Liver (tissue), 7 donors: ENCODE measurements at regions not wholly inside any gene's neighbourhood (a gene's known extent, or its start where the extent isn't known, plus 50 kb on each side); places are given as distances from the start of the nearest gene placed in this dataset.

ENCODE experiments used
- DNase-seq: peaks from one replicate; pipeline ENCODE4 v3.0.0-alpha.2; 2017; ENCODE audit warnings: low spot score
- H3K27ac ChIP-seq, 2 donors: one replicate each; pipeline ENCODE4 v1.7.0; 2013; ENCODE audit warnings: inconsistent platforms in 2 of 2, low read length in 2 of 2, control low read depth in 1 of 2, low read depth in 1 of 2, mild to moderate bottlenecking in 1 of 2
- H3K27me3 ChIP-seq, 4 donors: one replicate each; pipeline versions ENCODE4 v1.6.1 to v1.7.0; 2013; ENCODE audit warnings: low read length in 3 of 4, inconsistent platforms in 1 of 4, mild to moderate bottlenecking in 1 of 4, moderate library complexity in 1 of 4; ENCODE audit not compliant: control insufficient read depth in 4 of 4, insufficient read depth in 4 of 4
- H3K36me3 ChIP-seq, 4 donors: one replicate each; pipeline versions ENCODE4 v1.6.1 to v1.7.0; 2013; ENCODE audit warnings: low read length in 3 of 4, mild to moderate bottlenecking in 3 of 4, low read depth in 1 of 4, moderate library complexity in 1 of 4; ENCODE audit not compliant: control insufficient read depth in 4 of 4, insufficient read depth in 3 of 4
- H3K4me1 ChIP-seq, 4 donors: one replicate each; pipeline versions ENCODE4 v1.6.1 to v1.7.0; 2013; ENCODE audit warnings: low read length in 3 of 4, mild to moderate bottlenecking in 3 of 4, moderate library complexity in 1 of 4; ENCODE audit not compliant: control insufficient read depth in 4 of 4, insufficient read depth in 4 of 4
- H3K4me3 ChIP-seq, 3 donors: one replicate each; pipeline versions ENCODE4 v1.6.1 to v1.7.0; 2013; ENCODE audit warnings: low read length in 3 of 3, control low read depth in 1 of 3, low read depth in 1 of 3, mild to moderate bottlenecking in 1 of 3
- H3K9ac ChIP-seq, 2 donors: one replicate each; pipeline ENCODE4 v1.7.0; 2013; ENCODE audit warnings: low read length in 2 of 2, mild to moderate bottlenecking in 2 of 2, moderate library complexity in 2 of 2, control low read depth in 1 of 2, low read depth in 1 of 2
- H3K9me3 ChIP-seq, 4 donors: one replicate each; pipeline versions ENCODE4 v1.6.1 to v1.7.0; 2013; ENCODE audit warnings: low read length in 3 of 4; ENCODE audit not compliant: control insufficient read depth in 4 of 4
- ATF3 ChIP-seq: IDR thresholded peaks from 2 replicates; pipeline ENCODE4 v1.6.1; 2016; ENCODE audit warnings: antibody characterized with exemption
- EGR1 ChIP-seq, 2 donors: IDR thresholded peaks; 2 replicates each; pipeline ENCODE4 v1.6.1; 2016 to 2018; ENCODE audit warnings: antibody characterized with exemption in 2 of 2, low read depth in 2 of 2
- FOXA2 ChIP-seq: IDR thresholded peaks from 2 replicates; pipeline ENCODE4 v1.6.1; 2016; ENCODE audit warnings: antibody characterized with exemption
- GABPA ChIP-seq, 2 donors: IDR thresholded peaks in 1 of 2; conservative IDR thresholded peaks in 1 of 2; 2 replicates each; pipeline ENCODE4 v1.6.1; 2016; ENCODE audit warnings: antibody characterized with exemption in 2 of 2, mild to moderate bottlenecking in 1 of 2, moderate library complexity in 1 of 2
- HNF4A ChIP-seq, 2 donors: conservative IDR thresholded peaks; 2 replicates each; pipeline ENCODE4 v1.6.1; 2016; ENCODE audit warnings: antibody characterized with exemption in 2 of 2, mild to moderate bottlenecking in 2 of 2
- HNF4G ChIP-seq: IDR thresholded peaks from 2 replicates; pipeline ENCODE4 v1.6.1; 2016; ENCODE audit warnings: antibody characterized with exemption
- JUND ChIP-seq, 2 donors: IDR thresholded peaks; 2 replicates each; pipeline ENCODE4 v1.6.1; 2016; ENCODE audit warnings: antibody characterized with exemption in 2 of 2
- MAX ChIP-seq: IDR thresholded peaks from 2 replicates; pipeline ENCODE4 v1.6.1; 2016; ENCODE audit warnings: antibody characterized with exemption
- RAD21 ChIP-seq, 2 donors: IDR thresholded peaks; 2 replicates each; pipeline ENCODE4 v1.6.1; 2016; ENCODE audit warnings: antibody characterized with exemption in 2 of 2, mild to moderate bottlenecking in 2 of 2
- YY1 ChIP-seq: IDR thresholded peaks from 2 replicates; pipeline ENCODE4 v1.6.1; 2016; ENCODE audit warnings: antibody characterized with exemption, mild to moderate bottlenecking
- ZBTB33 ChIP-seq: IDR thresholded peaks from 2 replicates; pipeline ENCODE4 v1.6.1; 2016; ENCODE audit warnings: antibody characterized with exemption
- WGBS: extraction: QIAGEN DNeasy Blood & Tissue Kit; methylation state at CpG from one replicate; pipeline ENCODE4 v1.1.7; 2013; 5-methylcytosine and 5-hydroxymethylcytosine counted together
- donor health status: healthy.
- donor health status: healthy.
- donor health status: healthy.
- donor health status: healthy.

GRCh38 chr2:48819206-48819735 is 63.7 kb upstream of the LHCGR start:
- H3K27ac ChIP-seq, result no peak overlapping the region
- no peak overlapping the region for H3K9ac ChIP-seq
- H3K4me1 ChIP-seq, result no peaks in the 10 kb centered on the region
- no peaks in the 10 kb centered on the region for H3K9me3 ChIP-seq
- no peak overlapping the region for H3K4me3 ChIP-seq
- no peaks in the 10 kb centered on the region for H3K36me3 ChIP-seq
- 50% methylated on average over 2 of the region's 2 CpGs for WGBS
- TF ChIP-seq MAX (no peak), JUND (IDR thresholded peaks at IDR 0.05) (no peak), GABPA (IDR thresholded peaks at IDR 0.05 in 1 of 2, conservative IDR thresholded peaks at IDR 0.05 in 1 of 2) (no peak), HNF4A (conservative IDR thresholded peaks at IDR 0.05) (no peak), HNF4G (no peak)
- peaks cover 0 to 6% (median 0%) of the 10 kb centered on the region in 4 donors for H3K27me3 ChIP-seq
- no peak for DNase-seq

GRCh38 chr2:48817355-48817754 is 61.8 kb upstream of the LHCGR start:
- H3K27ac ChIP-seq, result no peak overlapping the region
- no peak for TF ChIP-seq GABPA (IDR thresholded peaks at IDR 0.05 in 1 of 2, conservative IDR thresholded peaks at IDR 0.05 in 1 of 2)
- no peak for TF ChIP-seq HNF4G
- TF ChIP-seq ATF3, result no peak
- no peaks in the 10 kb centered on the region for H3K36me3 ChIP-seq
- no peaks in the 10 kb centered on the region for H3K9me3 ChIP-seq
- DNase-seq, result no peak
- H3K27me3 ChIP-seq, result peaks cover 0 to 4% (median 0%) of the 10 kb centered on the region in 4 donors
- H3K4me3 ChIP-seq, result no peak overlapping the region
- H3K4me1 ChIP-seq, result no peaks in the 10 kb centered on the region
- H3K9ac ChIP-seq, result no peak overlapping the region
- 17% methylated on average over 1 of the region's 1 CpG for WGBS

GRCh38 chr2:48812416-48812815 is 56.9 kb upstream of the LHCGR start:
- Histone ChIP-seq H3K36me3 (no peaks in the 10 kb centered on the region), H3K27ac (no peak overlapping the region), H3K9ac (no peak overlapping the region), H3K27me3 (peaks cover 0 to 4% (median 0%) of the 10 kb centered on the region in 4 donors), H3K4me3 (no peak overlapping the region), H3K9me3 (no peaks in the 10 kb centered on the region), H3K4me1 (no peaks in the 10 kb centered on the region)
- WGBS, result 64% methylated on average over 1 of the region's 1 CpG
- TF ChIP-seq YY1 (no peak), ATF3 (no peak), MAX (no peak), ZBTB33 (no peak), GABPA (IDR thresholded peaks at IDR 0.05 in 1 of 2, conservative IDR thresholded peaks at IDR 0.05 in 1 of 2) (no peak), RAD21 (IDR thresholded peaks at IDR 0.05) (no peak), FOXA2 (no peak), EGR1 (IDR thresholded peaks at IDR 0.05; ENCODE audit: low read depth in 2 of 2) (no peak)
- no peak for DNase-seq
